HEK293 (cell line): ENCODE measurements at regions not wholly inside any gene's neighbourhood (a gene's known extent, or its start where the extent isn't known, plus 50 kb on each side); places are given as distances from the start of the nearest gene placed in this dataset.
A peak's percentile ranks its signal among the peaks of the same experiment; 100 is the strongest.

Source experiments
- CTCF ChIA-PET: fragments of 350-600 bp; formaldehyde crosslinking; extraction: SDS; loops from one replicate; lab custom pipeline; 2021; ENCODE audit warnings: antibody characterized with exemption; lab: Yijun Ruan, JAX
- POLR2A ChIA-PET: fragments of 300-600 bp; formaldehyde crosslinking; extraction: SDS; loops from one replicate; lab custom pipeline; 2020; ENCODE audit warnings: antibody characterized with exemption, inconsistent platforms; lab: Yijun Ruan, JAX
- H3K27ac ChIP-seq: fragments of 200-500 bp; sonication (Bioruptor generic); 2 replicates; pipeline ENCODE4 v1.5.1; 2014; ENCODE audit warnings: low read depth, low read length, control low read depth, inconsistent platforms; ENCODE audit errors: extremely low read depth
- H3K36me3 ChIP-seq, 2 experiments: fragments of 200-500 bp in 1 of 2; sonication (Bioruptor generic) in 1 of 2; 1 replicate in 1 of 2; 2 replicates in 1 of 2; pipeline ENCODE4 v1.5.1; 2014 to 2017; ENCODE audit warnings: inconsistent platforms in 2 of 2, low read length in 2 of 2; ENCODE audit not compliant: control insufficient read depth in 2 of 2, insufficient read depth in 1 of 2
- H3K4me1 ChIP-seq: fragments of 200-500 bp; sonication (Bioruptor generic); 2 replicates; pipeline ENCODE4 v1.5.1; 2014; ENCODE audit warnings: mild to moderate bottlenecking, low read length, inconsistent platforms; ENCODE audit not compliant: control insufficient read depth, insufficient read depth
- H3K4me3 ChIP-seq: 2 replicates; pipeline ENCODE4 v1.5.1; 2011; ENCODE audit warnings: low read depth, mild to moderate bottlenecking, control low read depth, low read length, moderate library complexity
- H3K9me3 ChIP-seq: fragments of 200-500 bp; sonication (Bioruptor generic); 2 replicates; pipeline ENCODE4 v1.5.1; 2014; ENCODE audit warnings: low read depth, low read length, inconsistent platforms; ENCODE audit not compliant: control insufficient read depth, insufficient read depth
- GLI2 ChIP-seq: fragments of 450-650 bp; formaldehyde crosslinking; IDR thresholded peaks from 2 replicates; pipeline ENCODE4; 2017; ENCODE audit warnings: missing biosample characterization, missing genetic modification characterization, low read depth, borderline replicate concordance
- HOXA7 ChIP-seq: sonication (generic); formaldehyde crosslinking; IDR thresholded peaks from 2 replicates; pipeline ENCODE4 v1.8.1; 2022; ENCODE audit warnings: missing genetic modification reagents, borderline replicate concordance
- KLF16 ChIP-seq: fragments of 450-650 bp; formaldehyde crosslinking; IDR thresholded peaks from 2 replicates; pipeline ENCODE4 v1.5.1; 2017; ENCODE audit warnings: missing biosample characterization, missing genetic modification characterization
- MYNN ChIP-seq: fragments of 450-650 bp; formaldehyde crosslinking; IDR thresholded peaks from 2 replicates; pipeline ENCODE4 v1.5.1; 2016; ENCODE audit warnings: missing biosample characterization, missing genetic modification characterization, borderline replicate concordance
- MZF1 ChIP-seq: fragments of 450-650 bp; formaldehyde crosslinking; IDR thresholded peaks from 2 replicates; pipeline ENCODE4 v1.5.1; 2017; ENCODE audit warnings: missing biosample characterization, missing genetic modification characterization, borderline replicate concordance
- PBX3 ChIP-seq: sonication (generic); formaldehyde crosslinking; IDR thresholded peaks from 2 replicates; pipeline ENCODE4 v1.8.1; 2022; ENCODE audit warnings: mild to moderate bottlenecking, moderate library complexity, missing genetic modification reagents
- RBAK ChIP-seq: fragments of 450-650 bp; formaldehyde crosslinking; IDR thresholded peaks from 2 replicates; pipeline ENCODE4 v1.5.1; 2016; ENCODE audit warnings: missing biosample characterization, missing genetic modification characterization
- SP7 ChIP-seq: fragments of 450-650 bp; formaldehyde crosslinking; IDR thresholded peaks from 2 replicates; pipeline ENCODE4 v1.5.1; 2016; ENCODE audit warnings: missing biosample characterization, missing genetic modification characterization
- ZNF155 ChIP-seq: fragments of 450-650 bp; formaldehyde crosslinking; IDR thresholded peaks from 2 replicates; pipeline ENCODE4 v1.5.1; 2016; ENCODE audit warnings: missing biosample characterization, missing genetic modification characterization
- ZNF23 ChIP-seq: fragments of 450-650 bp; formaldehyde crosslinking; IDR thresholded peaks from 2 replicates; pipeline ENCODE4 v1.5.1; 2016; ENCODE audit warnings: missing biosample characterization, missing genetic modification characterization, borderline replicate concordance
- ZNF324 ChIP-seq: fragments of 450-650 bp; formaldehyde crosslinking; IDR thresholded peaks from 2 replicates; pipeline ENCODE4 v1.5.1; 2016; ENCODE audit warnings: missing biosample characterization, missing genetic modification characterization
- ZNF354C ChIP-seq: fragments of 450-650 bp; formaldehyde crosslinking; IDR thresholded peaks from 2 replicates; pipeline ENCODE4 v1.5.1; 2016; ENCODE audit warnings: missing biosample characterization, missing genetic modification characterization, low read depth, borderline replicate concordance
- ZNF37A ChIP-seq: fragments of 450-650 bp; IDR thresholded peaks from 2 replicates; pipeline ENCODE4 v1.5.1; 2018; ENCODE audit warnings: missing biosample characterization, missing genetic modification characterization
- ZNF426 ChIP-seq: fragments of 450-650 bp; formaldehyde crosslinking; IDR thresholded peaks from 2 replicates; pipeline ENCODE4 v1.5.1; 2017; ENCODE audit warnings: missing biosample characterization, missing genetic modification characterization, mild to moderate bottlenecking, inconsistent platforms, moderate library complexity
- ZNF558 ChIP-seq: fragments of 450-650 bp; formaldehyde crosslinking; IDR thresholded peaks from 2 replicates; pipeline ENCODE4 v1.5.1; 2016; ENCODE audit warnings: missing biosample characterization, missing genetic modification characterization
- ZNF624 ChIP-seq: fragments of 450-650 bp; formaldehyde crosslinking; IDR thresholded peaks from 2 replicates; pipeline ENCODE4 v1.5.1; 2017; ENCODE audit warnings: missing biosample characterization, missing genetic modification characterization
- ZNF776 ChIP-seq: fragments of 450-650 bp; formaldehyde crosslinking; IDR thresholded peaks from 2 replicates; pipeline ENCODE4 v1.5.0; 2017; ENCODE audit warnings: missing biosample characterization, missing genetic modification characterization, borderline replicate concordance
- ZNF792 ChIP-seq: fragments of 450-650 bp; formaldehyde crosslinking; IDR thresholded peaks from 2 replicates; pipeline ENCODE4 v1.5.1; 2016; ENCODE audit warnings: missing biosample characterization, missing genetic modification characterization
- ZSCAN30 ChIP-seq: fragments of 450-650 bp; IDR thresholded peaks from 2 replicates; pipeline ENCODE4 v1.5.1; 2018; ENCODE audit warnings: missing biosample characterization, mild to moderate bottlenecking, missing genetic modification characterization, moderate library complexity
- TF ChIP-seq, protein P1 (sequence below): fragments of 450-650 bp; formaldehyde crosslinking; IDR thresholded peaks from 2 replicates; pipeline ENCODE4 v1.5.1; 2016; ENCODE audit warnings: missing biosample characterization, missing genetic modification characterization
- TF ChIP-seq, protein P2 (sequence below): fragments of 450-650 bp; formaldehyde crosslinking; conservative IDR thresholded peaks from 2 replicates; pipeline ENCODE4 v1.5.1; 2016; ENCODE audit warnings: low read depth, missing biosample characterization, missing genetic modification characterization

GRCh38 chr7:65287023-65287422 is 86.6 kb upstream of the ZNF92 start:
- CTCF ChIA-PET: no interaction called here
- Histone ChIP-seq H3K9me3 (no peaks in the 10 kb centered on the region), H3K4me1 (no peaks in the 10 kb centered on the region), H3K4me3 (no peak overlapping the region), H3K27ac (no peak overlapping the region), H3K36me3 (no peaks in the 10 kb centered on the region)
- TF ChIP-seq SP7 (tag by site-specific recombination) (peak; percentile 52), MZF1 (tag by site-specific recombination) (no peak)
- POLR2A ChIA-PET: no interaction called here

DNA sequence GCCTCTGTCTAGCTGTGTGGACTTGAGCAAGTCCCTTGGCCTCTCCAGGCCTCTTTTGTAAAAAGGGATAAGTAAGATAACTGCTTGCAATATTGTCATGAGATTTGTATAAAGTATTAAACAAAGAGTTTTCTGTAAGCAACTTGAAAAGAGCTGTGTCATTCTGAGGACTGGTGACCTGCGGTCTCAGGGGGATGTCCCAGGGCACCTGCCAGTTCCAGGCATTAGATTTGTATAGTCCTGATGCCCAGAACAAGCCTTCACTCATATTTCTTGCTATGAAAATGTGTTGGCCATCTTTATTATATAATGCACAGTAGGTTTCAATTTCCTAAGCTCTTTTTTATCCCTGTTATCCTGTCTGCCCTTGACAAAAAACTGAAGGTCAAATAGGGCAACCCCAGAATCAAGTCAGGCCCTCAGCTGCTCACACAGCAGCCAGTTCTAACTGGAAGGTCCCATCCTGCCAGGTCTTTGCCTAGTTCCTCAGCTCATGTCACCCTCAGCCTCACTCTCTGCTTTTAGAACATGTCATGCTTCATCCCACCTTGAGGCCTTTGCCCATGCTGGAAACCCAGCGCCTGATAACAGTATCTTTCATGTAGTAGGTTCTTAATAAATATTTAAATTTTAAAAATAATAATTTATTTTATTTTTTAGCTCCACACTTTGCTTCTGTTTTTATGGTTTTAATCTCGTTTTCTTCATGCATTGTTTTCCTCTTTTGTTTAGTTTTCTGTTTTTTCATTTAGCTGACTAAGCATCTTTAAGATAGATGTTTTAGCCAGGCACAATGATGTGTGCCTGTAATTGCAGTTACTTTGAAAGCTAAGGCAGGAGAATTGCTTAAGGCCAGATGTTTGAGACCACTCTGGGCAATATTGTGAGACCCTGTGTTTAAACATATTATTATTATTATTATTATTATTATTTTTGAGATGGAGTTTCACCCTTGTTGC is 87.5 kb upstream of the ZNF92 start:
- TF ChIP-seq HOXA7 (CRISPR knock-in tag) (no peak), ZNF792 (tag by site-specific recombination) (no peak), ZNF558 (tag by site-specific recombination) (no peak), ZNF23 (tag by site-specific recombination) (no peak), RBAK (tag by site-specific recombination) (no peak), ZNF354C (no peak), ZNF624 (no peak), ZNF155 (no peak), GLI2 (no peak), ZNF37A (no peak), ZNF324 (tag by site-specific recombination) (no peak), ZSCAN30 (no peak), KLF16 (tag by site-specific recombination) (no peak), MYNN (tag by site-specific recombination) (no peak), ZNF426 (tag by site-specific recombination) (no peak), PBX3 (CRISPR knock-in tag) (no peak), ZNF776 (tag by site-specific recombination) (no peak), SP7 (tag by site-specific recombination) (no peak)
- TF ChIP-seq, protein P1, sequence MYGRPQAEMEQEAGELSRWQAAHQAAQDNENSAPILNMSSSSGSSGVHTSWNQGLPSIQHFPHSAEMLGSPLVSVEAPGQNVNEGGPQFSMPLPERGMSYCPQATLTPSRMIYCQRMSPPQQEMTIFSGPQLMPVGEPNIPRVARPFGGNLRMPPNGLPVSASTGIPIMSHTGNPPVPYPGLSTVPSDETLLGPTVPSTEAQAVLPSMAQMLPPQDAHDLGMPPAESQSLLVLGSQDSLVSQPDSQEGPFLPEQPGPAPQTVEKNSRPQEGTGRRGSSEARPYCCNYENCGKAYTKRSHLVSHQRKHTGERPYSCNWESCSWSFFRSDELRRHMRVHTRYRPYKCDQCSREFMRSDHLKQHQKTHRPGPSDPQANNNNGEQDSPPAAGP (tag by site-specific recombination): no peak
- TF ChIP-seq, protein P2, sequence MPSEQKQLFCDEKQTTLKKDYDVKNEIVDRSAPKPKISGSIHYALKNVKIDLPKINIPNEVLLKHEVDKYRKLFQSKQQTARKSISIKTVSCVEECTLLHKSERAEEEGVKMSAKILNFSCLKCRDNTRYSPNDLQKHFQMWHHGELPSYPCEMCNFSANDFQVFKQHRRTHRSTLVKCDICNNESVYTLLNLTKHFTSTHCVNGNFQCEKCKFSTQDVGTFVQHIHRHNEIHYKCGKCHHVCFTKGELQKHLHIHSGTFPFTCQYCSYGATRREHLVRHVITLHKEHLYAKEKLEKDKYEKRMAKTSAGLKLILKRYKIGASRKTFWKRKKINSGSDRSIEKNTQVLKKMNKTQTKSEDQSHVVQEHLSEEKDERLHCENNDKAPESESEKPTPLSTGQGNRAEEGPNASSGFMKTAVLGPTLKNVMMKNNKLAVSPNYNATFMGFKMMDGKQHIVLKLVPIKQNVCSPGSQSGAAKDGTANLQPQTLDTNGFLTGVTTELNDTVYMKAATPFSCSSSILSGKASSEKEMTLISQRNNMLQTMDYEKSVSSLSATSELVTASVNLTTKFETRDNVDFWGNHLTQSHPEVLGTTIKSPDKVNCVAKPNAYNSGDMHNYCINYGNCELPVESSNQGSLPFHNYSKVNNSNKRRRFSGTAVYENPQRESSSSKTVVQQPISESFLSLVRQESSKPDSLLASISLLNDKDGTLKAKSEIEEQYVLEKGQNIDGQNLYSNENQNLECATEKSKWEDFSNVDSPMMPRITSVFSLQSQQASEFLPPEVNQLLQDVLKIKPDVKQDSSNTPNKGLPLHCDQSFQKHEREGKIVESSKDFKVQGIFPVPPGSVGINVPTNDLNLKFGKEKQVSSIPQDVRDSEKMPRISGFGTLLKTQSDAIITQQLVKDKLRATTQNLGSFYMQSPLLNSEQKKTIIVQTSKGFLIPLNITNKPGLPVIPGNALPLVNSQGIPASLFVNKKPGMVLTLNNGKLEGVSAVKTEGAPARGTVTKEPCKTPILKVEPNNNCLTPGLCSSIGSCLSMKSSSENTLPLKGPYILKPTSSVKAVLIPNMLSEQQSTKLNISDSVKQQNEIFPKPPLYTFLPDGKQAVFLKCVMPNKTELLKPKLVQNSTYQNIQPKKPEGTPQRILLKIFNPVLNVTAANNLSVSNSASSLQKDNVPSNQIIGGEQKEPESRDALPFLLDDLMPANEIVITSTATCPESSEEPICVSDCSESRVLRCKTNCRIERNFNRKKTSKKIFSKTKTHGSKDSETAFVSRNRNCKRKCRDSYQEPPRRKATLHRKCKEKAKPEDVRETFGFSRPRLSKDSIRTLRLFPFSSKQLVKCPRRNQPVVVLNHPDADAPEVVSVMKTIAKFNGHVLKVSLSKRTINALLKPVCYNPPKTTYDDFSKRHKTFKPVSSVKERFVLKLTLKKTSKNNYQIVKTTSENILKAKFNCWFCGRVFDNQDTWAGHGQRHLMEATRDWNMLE (tag by site-specific recombination): no peak
- H3K36me3 ChIP-seq: no peaks in the 10 kb centered on the region
- H3K27ac ChIP-seq: no peak overlapping the region
- ChIA-PET POLR2A (no interaction called here), CTCF (no interaction called here)
- no peak overlapping the region for H3K4me3 ChIP-seq
- H3K4me1 ChIP-seq: no peaks in the 10 kb centered on the region
- no peaks in the 10 kb centered on the region for H3K9me3 ChIP-seq
